H9 (cell line): ENCODE measurements at regions not wholly inside any gene's neighbourhood (a gene's known extent, or its start where the extent isn't known, plus 50 kb on each side); places are given as distances from the start of the nearest gene placed in this dataset.

Experiments used
- DNase-seq: peaks from one replicate; pipeline ENCODE4 v3.0.0-alpha.2; 2017
- H2AFZ ChIP-seq: one replicate; pipeline ENCODE4 v1.6.1; 2013; ENCODE audit warnings: mild to moderate bottlenecking, low read length, control low read depth, moderate library complexity
- H2AK5ac ChIP-seq: 2 replicates; pipeline ENCODE4 v1.6.1; 2013; ENCODE audit warnings: low read length, control low read depth, mixed read lengths; ENCODE audit not compliant: insufficient read length
- H2BK120ac ChIP-seq: one replicate; pipeline ENCODE4 v1.6.1; 2013; ENCODE audit warnings: low read depth, mild to moderate bottlenecking, low read length, control low read depth, inconsistent platforms; ENCODE audit not compliant: poor library complexity, severe bottlenecking
- H2BK12ac ChIP-seq: 2 replicates; pipeline ENCODE4 v1.6.1; 2013; ENCODE audit warnings: low read length, control low read depth, mixed read lengths, low read depth; ENCODE audit not compliant: insufficient read length
- H2BK15ac ChIP-seq: 2 replicates; pipeline ENCODE4 v1.6.1; 2013; ENCODE audit warnings: low read depth, low read length, control low read depth
- H2BK20ac ChIP-seq: one replicate; pipeline ENCODE4 v1.6.1; 2013; ENCODE audit warnings: low read depth, mild to moderate bottlenecking, low read length, control low read depth, inconsistent platforms; ENCODE audit not compliant: poor library complexity, severe bottlenecking
- H2BK5ac ChIP-seq: 2 replicates; pipeline ENCODE4 v1.6.1; 2013; ENCODE audit warnings: low read length, control low read depth, mixed read lengths; ENCODE audit not compliant: insufficient read length
- H3K14ac ChIP-seq: 2 replicates; pipeline ENCODE4 v1.6.1; 2013; ENCODE audit warnings: low read length, control low read depth; ENCODE audit not compliant: insufficient read depth
- H3K18ac ChIP-seq: 2 replicates; pipeline ENCODE4 v1.6.1; 2013; ENCODE audit warnings: low read depth, mild to moderate bottlenecking, mixed read lengths, low read length, control low read depth; ENCODE audit not compliant: insufficient read length
- H3K23ac ChIP-seq: 2 replicates; pipeline ENCODE4 v1.6.1; 2013; ENCODE audit warnings: low read length, control low read depth, mixed read lengths, low read depth; ENCODE audit not compliant: insufficient read length
- H3K23me2 ChIP-seq: 2 replicates; pipeline ENCODE4 v1.6.1; 2013; ENCODE audit warnings: low read depth, mild to moderate bottlenecking, mixed read lengths, low read length, control low read depth; ENCODE audit not compliant: insufficient read length, poor library complexity, severe bottlenecking
- H3K27ac ChIP-seq: 2 replicates; pipeline ENCODE4 v1.5.1; 2013; ENCODE audit warnings: low read length, control low read depth, mixed read lengths, low read depth; ENCODE audit not compliant: insufficient read length
- H3K27me3 ChIP-seq: 2 replicates; pipeline ENCODE4 v1.6.1; 2013; ENCODE audit warnings: low read length, control low read depth, inconsistent platforms; ENCODE audit not compliant: insufficient read depth
- H3K4ac ChIP-seq: 2 replicates; pipeline ENCODE4 v1.6.1; 2013; ENCODE audit warnings: low read depth, mild to moderate bottlenecking, control low read depth, inconsistent platforms, low read length, moderate library complexity
- H3K4me1 ChIP-seq: 2 replicates; pipeline ENCODE4 v1.6.1; 2013; ENCODE audit warnings: low read length, control low read depth, inconsistent platforms; ENCODE audit not compliant: insufficient read depth
- H3K4me2 ChIP-seq: 2 replicates; pipeline ENCODE4 v1.6.1; 2013; ENCODE audit warnings: low read length, control low read depth, mixed read lengths; ENCODE audit not compliant: insufficient read length, insufficient read depth
- H3K56ac ChIP-seq: 2 replicates; pipeline ENCODE4 v1.6.1; 2013; ENCODE audit warnings: low read depth, mild to moderate bottlenecking, mixed read lengths, low read length, control low read depth; ENCODE audit not compliant: insufficient read length
- H3K79me1 ChIP-seq: 2 replicates; pipeline ENCODE4 v1.6.1; 2013; ENCODE audit warnings: low read depth, mild to moderate bottlenecking, moderate library complexity, low read length, control low read depth, inconsistent platforms; ENCODE audit not compliant: insufficient read depth, poor library complexity, severe bottlenecking
- H3K79me2 ChIP-seq: 2 replicates; pipeline ENCODE4 v1.6.1; 2013; ENCODE audit warnings: low read length, control low read depth, inconsistent platforms; ENCODE audit not compliant: insufficient read depth
- H3K9ac ChIP-seq: 2 replicates; pipeline ENCODE4 v1.6.1; 2013; ENCODE audit warnings: low read length, control low read depth, mixed read lengths; ENCODE audit not compliant: insufficient read length; ENCODE audit errors: extremely low read depth
- H3K9me3 ChIP-seq: one replicate; pipeline ENCODE4 v1.6.1; 2013; ENCODE audit warnings: low read depth, low read length, inconsistent platforms; ENCODE audit not compliant: control insufficient read depth
- H3T11ph ChIP-seq: one replicate; pipeline ENCODE4 v1.6.1; 2013; ENCODE audit warnings: mild to moderate bottlenecking, low read length, control low read depth, inconsistent platforms
- H4K20me1 ChIP-seq: one replicate; pipeline ENCODE4 v1.6.1; 2013; ENCODE audit not compliant: control insufficient read depth, insufficient read length, insufficient read depth
- H4K5ac ChIP-seq: 2 replicates; pipeline ENCODE4 v1.6.1; 2013; ENCODE audit warnings: low read depth, mild to moderate bottlenecking, mixed read lengths, low read length, control low read depth; ENCODE audit not compliant: insufficient read length
- H4K8ac ChIP-seq: replicated peaks from 2 replicates; pipeline ENCODE4 v1.6.1; 2013; ENCODE audit warnings: low read length, control low read depth, mixed read lengths, low read depth; ENCODE audit not compliant: insufficient read length
- H4K91ac ChIP-seq: 2 replicates; pipeline ENCODE4 v1.6.1; 2013; ENCODE audit warnings: low read depth, mild to moderate bottlenecking, moderate library complexity, mixed read lengths, low read length, control low read depth; ENCODE audit not compliant: insufficient read length
- H3K27ac Mint-ChIP-seq, 3 experiments: 2 replicates in 2 of 3; 3 replicates in 1 of 3; pipeline ENCODE4 v1.8.0; 2020 to 2021; ENCODE audit warnings: mixed read lengths in 3 of 3, mild to moderate bottlenecking in 1 of 3, moderate library complexity in 1 of 3
- H3K27me3 Mint-ChIP-seq: 2 replicates; pipeline ENCODE4 v1.8.0; 2021; ENCODE audit warnings: low read depth, mild to moderate bottlenecking, moderate library complexity, mixed read lengths
- H3K36me3 Mint-ChIP-seq, 3 experiments: 2 replicates in 2 of 3; 3 replicates in 1 of 3; pipeline ENCODE4 v1.8.0; 2020 to 2021; ENCODE audit warnings: low read depth in 3 of 3, mixed read lengths in 3 of 3; ENCODE audit not compliant: insufficient read depth in 1 of 3
- H3K4me1 Mint-ChIP-seq, 2 experiments: 2 replicates each; pipeline ENCODE4 v1.8.0; 2020; ENCODE audit warnings: mixed read lengths in 2 of 2
- H3K4me3 Mint-ChIP-seq, 2 experiments: 2 replicates in 1 of 2; 3 replicates in 1 of 2; pipeline ENCODE4 v1.8.0; 2020 to 2021; ENCODE audit warnings: mild to moderate bottlenecking in 2 of 2, mixed read lengths in 2 of 2, moderate library complexity in 1 of 2
- H3K9me3 Mint-ChIP-seq, 2 experiments: 2 replicates in 1 of 2; 3 replicates in 1 of 2; pipeline ENCODE4 v1.8.0; 2020; ENCODE audit warnings: mild to moderate bottlenecking in 2 of 2, mixed read lengths in 2 of 2, moderate library complexity in 1 of 2
- WGBS: extraction: QIAGEN DNeasy Blood & Tissue Kit; methylation state at CpG from one replicate; pipeline ENCODE4 v1.1.7; 2013; ENCODE audit warnings: missing lambda C conversion rate, low lambda C conversion rate, mixed read lengths; ENCODE audit not compliant: insufficient read length; ENCODE audit errors: extremely low coverage; 5-methylcytosine and 5-hydroxymethylcytosine counted together
- TF ChIP-seq, protein P1 (sequence below): fragments of 200-600 bp; sonication (generic); conservative IDR thresholded peaks from 3 replicates; pipeline ENCODE4 v1.8.0; 2021; ENCODE audit warnings: antibody characterized with exemption, mild to moderate bottlenecking

DNA sequence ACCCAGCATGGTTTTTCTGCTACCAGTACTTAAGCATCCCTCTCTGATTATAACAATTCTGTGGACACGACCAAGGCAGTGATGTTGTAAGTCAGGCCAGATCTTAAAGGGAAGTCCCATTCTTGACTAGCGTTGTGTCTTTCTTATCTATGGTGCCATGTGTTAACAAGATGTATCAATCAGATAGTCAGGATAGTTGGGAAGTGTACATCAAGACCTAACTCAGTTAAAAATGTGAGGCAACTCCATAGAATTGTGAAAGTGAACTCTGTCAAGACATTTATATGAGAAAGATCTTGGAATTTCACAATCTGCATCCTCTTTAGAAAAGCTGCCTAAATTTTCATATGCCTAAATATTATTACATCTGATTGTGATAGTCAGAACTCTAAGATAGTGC, 341.7 kb upstream of the SEMA3D start:
- H2BK5ac ChIP-seq, result no peak overlapping the region
- no peak overlapping the region for H3K18ac ChIP-seq
- no peak overlapping the region for H4K91ac ChIP-seq
- no peak overlapping the region for H4K8ac ChIP-seq
- no peak for DNase-seq
- H3K4me3 Mint-ChIP-seq, result no peak overlapping the region
- H3K9me3 ChIP-seq, result no peaks in the 10 kb centered on the region
- no peak overlapping the region for H2BK12ac ChIP-seq
- no peaks in the 10 kb centered on the region for H3K4me1 ChIP-seq
- no peak overlapping the region for H2BK120ac ChIP-seq
- H3K79me2 ChIP-seq, result no peaks in the 10 kb centered on the region
- H3K9ac ChIP-seq, result no peak overlapping the region
- no peak overlapping the region for H2BK15ac ChIP-seq
- no peak overlapping the region for H3K27ac ChIP-seq
- no CpG with 5 or more reads among the region's 2 CpGs for WGBS
- H2AFZ ChIP-seq, result no peak overlapping the region
- no peak overlapping the region for H3T11ph ChIP-seq
- no peaks in the 10 kb centered on the region for H3K23me2 ChIP-seq
- no peak overlapping the region for H3K56ac ChIP-seq
- no peaks in the 10 kb centered on the region for H3K36me3 Mint-ChIP-seq
- no peak overlapping the region for H3K4me2 ChIP-seq
- H3K4ac ChIP-seq, result no peak overlapping the region
- H3K14ac ChIP-seq, result no peak overlapping the region
- H3K4me1 Mint-ChIP-seq, result no peaks in the 10 kb centered on the region
- no peaks in the 10 kb centered on the region for H3K27me3 Mint-ChIP-seq
- H3K27ac Mint-ChIP-seq, result no peak overlapping the region
- TF ChIP-seq, protein P1, sequence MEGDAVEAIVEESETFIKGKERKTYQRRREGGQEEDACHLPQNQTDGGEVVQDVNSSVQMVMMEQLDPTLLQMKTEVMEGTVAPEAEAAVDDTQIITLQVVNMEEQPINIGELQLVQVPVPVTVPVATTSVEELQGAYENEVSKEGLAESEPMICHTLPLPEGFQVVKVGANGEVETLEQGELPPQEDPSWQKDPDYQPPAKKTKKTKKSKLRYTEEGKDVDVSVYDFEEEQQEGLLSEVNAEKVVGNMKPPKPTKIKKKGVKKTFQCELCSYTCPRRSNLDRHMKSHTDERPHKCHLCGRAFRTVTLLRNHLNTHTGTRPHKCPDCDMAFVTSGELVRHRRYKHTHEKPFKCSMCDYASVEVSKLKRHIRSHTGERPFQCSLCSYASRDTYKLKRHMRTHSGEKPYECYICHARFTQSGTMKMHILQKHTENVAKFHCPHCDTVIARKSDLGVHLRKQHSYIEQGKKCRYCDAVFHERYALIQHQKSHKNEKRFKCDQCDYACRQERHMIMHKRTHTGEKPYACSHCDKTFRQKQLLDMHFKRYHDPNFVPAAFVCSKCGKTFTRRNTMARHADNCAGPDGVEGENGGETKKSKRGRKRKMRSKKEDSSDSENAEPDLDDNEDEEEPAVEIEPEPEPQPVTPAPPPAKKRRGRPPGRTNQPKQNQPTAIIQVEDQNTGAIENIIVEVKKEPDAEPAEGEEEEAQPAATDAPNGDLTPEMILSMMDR, result no peak
- H3K27me3 ChIP-seq, result no peaks in the 10 kb centered on the region
- H4K20me1 ChIP-seq, result no peaks in the 10 kb centered on the region
- H2BK20ac ChIP-seq, result no peak overlapping the region
- H3K79me1 ChIP-seq, result no peaks in the 10 kb centered on the region
- H3K9me3 Mint-ChIP-seq, result no peaks in the 10 kb centered on the region
- no peak overlapping the region for H3K23ac ChIP-seq
- no peak overlapping the region for H2AK5ac ChIP-seq
- no peak overlapping the region for H4K5ac ChIP-seq
